MCF 10A (cell line): ENCODE measurements at regions not wholly inside any gene's neighbourhood (a gene's known extent, or its start where the extent isn't known, plus 50 kb on each side); places are given as distances from the start of the nearest gene placed in this dataset.

ENCODE experiments used
- BruUV-seq: library from RNA; stranded (reverse); fragments of 400-500 nt; replicated peaks from 2 replicates; lab custom pipeline; 2021; lab: Mats Ljungman, UMichigan
- CTCF ChIA-PET: fragments of 300-600 bp; sonication (Branson Sonifier 250); formaldehyde crosslinking; extraction: SDS; loops from one replicate; lab custom pipeline; 2021; ENCODE audit warnings: antibody characterized with exemption, inconsistent platforms; lab: Yijun Ruan, JAX
- POLR2A ChIA-PET: fragments of 300-600, 350-650 bp; sonication (Branson Sonifier 250); formaldehyde crosslinking; extraction: SDS; loops from one replicate; lab custom pipeline; 2020; ENCODE audit warnings: antibody characterized with exemption, inconsistent platforms; lab: Yijun Ruan, JAX
- DNase-seq: peaks from one replicate; pipeline ENCODE4 v3.0.0-alpha.2; 2018; ENCODE audit not compliant: unreplicated experiment
- H3K27ac Mint-ChIP-seq: one replicate; pipeline ENCODE4 v1.8.0; 2022; ENCODE audit warnings: mild to moderate bottlenecking, low read depth, mixed read lengths; ENCODE audit not compliant: unreplicated experiment
- H3K27me3 Mint-ChIP-seq: one replicate; pipeline ENCODE4 v1.8.0; 2022; ENCODE audit warnings: mixed read lengths; ENCODE audit not compliant: insufficient read depth, unreplicated experiment
- H3K36me3 Mint-ChIP-seq: one replicate; pipeline ENCODE4 v1.8.0; 2022; ENCODE audit warnings: mild to moderate bottlenecking, moderate library complexity, mixed read lengths; ENCODE audit not compliant: insufficient read depth, unreplicated experiment
- H3K4me1 Mint-ChIP-seq: one replicate; pipeline ENCODE4 v1.8.0; 2022; ENCODE audit warnings: mixed read lengths; ENCODE audit not compliant: insufficient read depth, unreplicated experiment
- H3K4me3 Mint-ChIP-seq: one replicate; pipeline ENCODE4 v1.8.0; 2022; ENCODE audit warnings: mild to moderate bottlenecking, moderate library complexity, mixed read lengths; ENCODE audit not compliant: unreplicated experiment
- H3K9me3 Mint-ChIP-seq: one replicate; pipeline ENCODE4 v1.8.0; 2022; ENCODE audit warnings: mixed read lengths; ENCODE audit not compliant: unreplicated experiment
- intact Hi-C: fragments of 100-400 bp; cut with micrococcal nuclease; formaldehyde crosslinking; loops from 2 replicates; pipeline ENCODE4 v1.14.1; 2022
- TF ChIP-seq, protein P1 (sequence below): fragments of 200-600 bp; IDR thresholded peaks from one replicate; pipeline ENCODE4 v1.8.0; 2022; ENCODE audit warnings: antibody characterized with exemption, mild to moderate bottlenecking; ENCODE audit not compliant: unreplicated experiment

DNA sequence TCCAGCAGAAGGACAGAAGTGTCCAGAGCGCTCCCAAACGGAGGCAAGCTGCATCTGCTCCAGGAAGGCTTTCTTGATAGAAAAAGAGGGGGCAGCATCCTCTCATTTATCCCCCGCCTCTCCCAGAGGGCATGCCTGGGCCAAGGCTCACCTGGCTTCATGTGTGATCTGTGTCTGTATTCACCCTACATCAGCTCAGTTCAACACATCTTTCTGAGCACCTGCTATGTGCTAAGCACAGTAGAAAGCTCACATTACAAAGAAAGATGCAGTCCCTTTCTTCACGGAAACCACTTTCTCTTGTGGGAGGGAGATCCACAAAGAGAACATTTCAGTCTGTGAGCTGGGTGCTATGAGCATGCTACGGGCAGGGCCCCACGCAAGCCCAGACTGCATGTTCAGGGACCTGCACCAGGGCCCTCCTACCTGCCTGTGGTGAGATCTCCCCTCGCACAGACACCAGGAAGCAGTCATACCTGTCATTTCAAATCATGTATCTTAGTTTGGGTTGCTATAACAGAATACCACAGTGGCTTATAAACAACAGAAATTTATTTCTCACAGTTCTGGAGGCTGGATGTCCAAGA is 90.7 kb downstream of the PDCL3 start:
- TF ChIP-seq, protein P1, sequence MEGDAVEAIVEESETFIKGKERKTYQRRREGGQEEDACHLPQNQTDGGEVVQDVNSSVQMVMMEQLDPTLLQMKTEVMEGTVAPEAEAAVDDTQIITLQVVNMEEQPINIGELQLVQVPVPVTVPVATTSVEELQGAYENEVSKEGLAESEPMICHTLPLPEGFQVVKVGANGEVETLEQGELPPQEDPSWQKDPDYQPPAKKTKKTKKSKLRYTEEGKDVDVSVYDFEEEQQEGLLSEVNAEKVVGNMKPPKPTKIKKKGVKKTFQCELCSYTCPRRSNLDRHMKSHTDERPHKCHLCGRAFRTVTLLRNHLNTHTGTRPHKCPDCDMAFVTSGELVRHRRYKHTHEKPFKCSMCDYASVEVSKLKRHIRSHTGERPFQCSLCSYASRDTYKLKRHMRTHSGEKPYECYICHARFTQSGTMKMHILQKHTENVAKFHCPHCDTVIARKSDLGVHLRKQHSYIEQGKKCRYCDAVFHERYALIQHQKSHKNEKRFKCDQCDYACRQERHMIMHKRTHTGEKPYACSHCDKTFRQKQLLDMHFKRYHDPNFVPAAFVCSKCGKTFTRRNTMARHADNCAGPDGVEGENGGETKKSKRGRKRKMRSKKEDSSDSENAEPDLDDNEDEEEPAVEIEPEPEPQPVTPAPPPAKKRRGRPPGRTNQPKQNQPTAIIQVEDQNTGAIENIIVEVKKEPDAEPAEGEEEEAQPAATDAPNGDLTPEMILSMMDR = no peak
- intact Hi-C loops = no loop called here
- H3K9me3 Mint-ChIP-seq = no peaks in the 10 kb centered on the region
- CTCF ChIA-PET = interaction anchor here (0.7 kb wide), 1 partner anchor 1037 kb away, joined by 4 read pairs; no protein-coding TSS in a partner anchor
- POLR2A ChIA-PET = no interaction called here
- BruUV-seq = no TSS peak
- H3K36me3 Mint-ChIP-seq = no peaks in the 10 kb centered on the region
- no peak for DNase-seq
- H3K4me3 Mint-ChIP-seq = no peak overlapping the region
- no peaks in the 10 kb centered on the region for H3K27me3 Mint-ChIP-seq
- no peak overlapping the region for H3K27ac Mint-ChIP-seq
- H3K4me1 Mint-ChIP-seq = no peaks in the 10 kb centered on the region

DNA sequence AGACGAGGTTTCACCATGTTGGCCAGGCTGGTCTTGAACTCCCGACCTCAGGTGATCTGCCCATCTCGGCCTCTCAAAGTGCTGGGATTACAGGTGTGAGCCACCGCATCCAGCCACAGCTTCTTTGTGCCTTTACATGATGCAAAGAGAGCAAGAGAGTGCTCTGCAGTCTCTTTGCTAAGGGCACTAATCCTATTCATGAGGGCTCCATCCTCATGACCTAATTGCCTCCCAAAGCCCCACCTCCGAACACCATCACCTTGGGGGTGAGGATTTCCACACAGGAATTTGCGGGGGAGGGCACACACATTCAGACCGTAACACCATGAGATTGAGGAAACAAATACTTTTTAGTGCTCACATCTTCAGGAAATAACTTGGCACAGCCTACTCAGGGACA is 91.8 kb downstream of the PDCL3 start:
- Mint-ChIP-seq H3K4me1 (no peaks in the 10 kb centered on the region), H3K9me3 (no peaks in the 10 kb centered on the region), H3K27ac (no peak overlapping the region), H3K4me3 (no peak overlapping the region), H3K27me3 (peaks cover 3% of the 10 kb centered on the region), H3K36me3 (no peaks in the 10 kb centered on the region)
- intact Hi-C loops = no loop called here
- BruUV-seq = no TSS peak
- ChIA-PET CTCF (no interaction called here), POLR2A (no interaction called here)
- DNase-seq = no peak
- TF ChIP-seq, protein P1 = no peak

DNA sequence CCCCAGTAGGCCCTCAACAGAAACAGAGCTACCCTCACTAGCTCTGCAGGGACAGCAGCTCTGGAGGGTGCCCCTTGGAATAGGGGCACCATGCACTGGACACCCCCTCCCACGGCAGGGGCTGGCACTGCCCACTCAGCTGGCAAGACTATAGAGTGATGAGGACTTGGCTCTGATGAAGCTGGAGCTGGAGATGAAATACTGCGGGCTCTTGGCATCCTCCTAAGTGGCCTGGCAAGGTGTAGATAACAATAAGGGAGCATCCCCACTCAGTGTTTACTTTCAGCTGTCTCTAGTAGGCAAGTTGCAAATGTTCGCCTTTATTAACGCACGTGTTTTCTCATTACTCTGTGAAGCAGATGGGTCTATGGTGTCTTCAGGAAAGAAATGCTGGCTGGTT is 92.7 kb downstream of the PDCL3 start:
- POLR2A ChIA-PET = no interaction called here
- no peak for DNase-seq
- Mint-ChIP-seq H3K4me1 (no peaks in the 10 kb centered on the region), H3K4me3 (no peak overlapping the region), H3K27me3 (peaks cover 12% of the 10 kb centered on the region), H3K9me3 (peaks cover 7% of the 10 kb centered on the region), H3K27ac (no peak overlapping the region), H3K36me3 (no peaks in the 10 kb centered on the region)
- CTCF ChIA-PET = no interaction called here
- intact Hi-C loops = no loop called here
- TF ChIP-seq, protein P1 = no peak
- no TSS peak for BruUV-seq

DNA sequence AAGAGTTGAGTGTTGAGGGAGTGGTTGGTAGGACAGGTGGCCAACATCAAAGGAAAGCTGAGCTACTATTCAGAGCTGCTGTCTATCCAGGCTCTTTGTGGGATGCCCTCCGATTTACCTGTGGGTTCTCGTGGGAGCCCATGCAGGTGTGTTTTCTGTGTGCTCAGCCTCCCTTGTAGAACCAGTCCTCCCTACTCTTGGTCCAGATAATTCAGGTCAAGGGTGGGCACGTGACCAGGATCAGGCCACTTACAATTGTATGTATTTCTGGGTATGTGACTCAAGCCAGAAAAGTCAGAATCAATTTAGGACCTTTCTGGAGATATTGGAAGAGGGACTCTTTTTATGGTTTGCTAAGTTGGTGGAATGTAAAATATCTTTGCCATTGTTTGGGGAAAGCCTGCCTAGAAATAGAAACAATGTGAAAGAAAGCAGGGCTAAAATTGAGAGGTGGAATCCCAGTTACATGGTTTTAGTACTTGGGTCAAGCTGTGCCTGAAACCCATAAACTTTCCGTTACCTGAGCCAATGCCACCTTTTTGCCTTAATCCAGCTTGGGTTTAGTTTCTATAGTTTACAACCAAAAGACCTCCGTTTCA is 93.2 kb downstream of the PDCL3 start:
- TF ChIP-seq, protein P1 = no peak
- Mint-ChIP-seq H3K27me3 (peaks cover 16% of the 10 kb centered on the region), H3K27ac (no peak overlapping the region), H3K4me3 (no peak overlapping the region), H3K9me3 (peaks cover 7% of the 10 kb centered on the region), H3K4me1 (no peaks in the 10 kb centered on the region), H3K36me3 (no peaks in the 10 kb centered on the region)
- BruUV-seq = no TSS peak
- CTCF ChIA-PET = no interaction called here
- DNase-seq = no peak
- POLR2A ChIA-PET = no interaction called here
- intact Hi-C loops = no loop called here
